WTC11 (cell line): ENCODE measurements at regions not wholly inside any gene's neighbourhood (a gene's known extent, or its start where the extent isn't known, plus 50 kb on each side); places are given as distances from the start of the nearest gene placed in this dataset.

Experiments
- ATAC-seq: fragments of 200-7000 bp; cut with Tn5 transposase; 2 replicates; pipeline ENCODE4 v1.10.0; 2021; ENCODE audit warnings: mild to moderate bottlenecking, moderate library complexity
- CTCF ChIA-PET: fragments of 300-600 bp; sonication (Branson Sonifier 250); formaldehyde crosslinking; loops from one replicate; lab custom pipeline; 2021; ENCODE audit warnings: antibody characterized with exemption; lab: Charles Lee
- POLR2A ChIA-PET: fragments of 350-600 bp; sonication (Branson Sonifier 250); formaldehyde crosslinking; loops from one replicate; lab custom pipeline; 2021; ENCODE audit warnings: antibody characterized with exemption; lab: Charles Lee
- DNase-seq: peaks from one replicate; pipeline ENCODE4 v3.0.0; 2021; ENCODE audit warnings: low spot score
- H3K27ac Mint-ChIP-seq: 2 replicates; pipeline ENCODE4 v1.8.0; 2021; ENCODE audit warnings: mixed read lengths
- H3K27me3 Mint-ChIP-seq: 2 replicates; pipeline ENCODE4 v1.8.0; 2021; ENCODE audit warnings: low read depth, mild to moderate bottlenecking, moderate library complexity, mixed read lengths
- H3K36me3 Mint-ChIP-seq: 2 replicates; pipeline ENCODE4 v1.8.0; 2021; ENCODE audit warnings: mixed read lengths
- H3K4me1 Mint-ChIP-seq: 2 replicates; pipeline ENCODE4 v1.8.0; 2022; ENCODE audit warnings: mixed read lengths
- H3K4me3 Mint-ChIP-seq: 2 replicates; pipeline ENCODE4 v1.8.0; 2021; ENCODE audit warnings: mild to moderate bottlenecking, moderate library complexity, mixed read lengths
- H3K9me3 Mint-ChIP-seq: 2 replicates; pipeline ENCODE4 v1.8.0; 2021; ENCODE audit warnings: mixed read lengths
- CDX4 ChIP-seq: fragments of 250-450 bp; sonication (Bioruptor Pico); IDR thresholded peaks from 2 replicates; pipeline ENCODE4 v1.9.0; 2021; ENCODE audit warnings: moderate library complexity, mild to moderate bottlenecking, inconsistent platforms, borderline replicate concordance
- FOXP4 ChIP-seq: sonication (generic); formaldehyde crosslinking; IDR thresholded peaks from 2 replicates; pipeline ENCODE4 v1.8.0; 2022; ENCODE audit warnings: mild to moderate bottlenecking, missing genetic modification reagents
- GTF2I ChIP-seq: fragments of 250-450 bp; sonication (Bioruptor Pico); conservative IDR thresholded peaks from 2 replicates; pipeline ENCODE4 v1.4.0; 2021; ENCODE audit warnings: mild to moderate bottlenecking
- HMGA2 ChIP-seq: fragments of 250-450 bp; sonication (Bioruptor Pico); IDR thresholded peaks from 2 replicates; pipeline ENCODE4 v1.4.0; 2021; ENCODE audit warnings: mild to moderate bottlenecking, moderate library complexity
- IRF2 ChIP-seq: sonication (generic); formaldehyde crosslinking; IDR thresholded peaks from 2 replicates; pipeline ENCODE4 v1.8.0; 2022; ENCODE audit warnings: low read depth, missing genetic modification reagents, borderline replicate concordance
- JAZF1 ChIP-seq: fragments of 250-450 bp; sonication (Bioruptor Pico); IDR thresholded peaks from 2 replicates; pipeline ENCODE4 v1.9.0; 2021; ENCODE audit warnings: moderate library complexity, mild to moderate bottlenecking, inconsistent platforms
- JUN ChIP-seq: sonication (generic); formaldehyde crosslinking; IDR thresholded peaks from 2 replicates; pipeline ENCODE4 v1.8.0; 2023; ENCODE audit warnings: mild to moderate bottlenecking, missing genetic modification reagents
- NR2C2 ChIP-seq: sonication (generic); formaldehyde crosslinking; IDR thresholded peaks from 2 replicates; pipeline ENCODE4 v1.8.0; 2022; ENCODE audit warnings: mild to moderate bottlenecking, missing genetic modification reagents
- NR3C1 ChIP-seq: sonication (generic); formaldehyde crosslinking; conservative IDR thresholded peaks from 2 replicates; pipeline ENCODE4 v1.8.1; 2023; ENCODE audit warnings: low read depth, mild to moderate bottlenecking, missing genetic modification reagents
- TCF7 ChIP-seq: sonication (generic); formaldehyde crosslinking; IDR thresholded peaks from 2 replicates; pipeline ENCODE4 v1.8.0; 2022; ENCODE audit warnings: mild to moderate bottlenecking, low read depth, missing genetic modification reagents, moderate library complexity
- TEAD1 ChIP-seq: sonication (generic); formaldehyde crosslinking; IDR thresholded peaks from 2 replicates; pipeline ENCODE4 v1.8.0; 2022; ENCODE audit warnings: mild to moderate bottlenecking, missing genetic modification reagents
- TP53 ChIP-seq: sonication (generic); formaldehyde crosslinking; IDR thresholded peaks from 2 replicates; pipeline ENCODE4 v1.8.1; 2023; ENCODE audit warnings: mild to moderate bottlenecking, missing genetic modification reagents
- ZBTB21 ChIP-seq: sonication (generic); formaldehyde crosslinking; IDR thresholded peaks from 2 replicates; pipeline ENCODE4 v1.8.1; 2023; ENCODE audit warnings: mild to moderate bottlenecking, missing genetic modification reagents, borderline replicate concordance
- ZMAT4 ChIP-seq: fragments of 250-450 bp; sonication (Bioruptor Pico); IDR thresholded peaks from 2 replicates; pipeline ENCODE4 v1.9.0; 2021; ENCODE audit warnings: mild to moderate bottlenecking
- ZNF138 ChIP-seq: sonication (generic); formaldehyde crosslinking; conservative IDR thresholded peaks from 2 replicates; pipeline ENCODE4 v1.8.1; 2022; ENCODE audit warnings: mild to moderate bottlenecking, moderate library complexity, missing genetic modification reagents
- ZNF219 ChIP-seq: sonication (generic); formaldehyde crosslinking; IDR thresholded peaks from 2 replicates; pipeline ENCODE4 v1.8.0; 2023; ENCODE audit warnings: missing genetic modification reagents, mild to moderate bottlenecking, borderline replicate concordance
- ZNF263 ChIP-seq: sonication (generic); formaldehyde crosslinking; IDR thresholded peaks from 2 replicates; pipeline ENCODE4 v1.8.1; 2022; ENCODE audit warnings: low read depth, mild to moderate bottlenecking, moderate library complexity, missing genetic modification reagents
- TF ChIP-seq, protein P1 (sequence below): sonication (generic); formaldehyde crosslinking; IDR thresholded peaks from 2 replicates; pipeline ENCODE4 v1.8.1; 2022; ENCODE audit warnings: mild to moderate bottlenecking, moderate library complexity, missing genetic modification reagents
- TF ChIP-seq, protein P2 (sequence below): fragments of 250-450 bp; sonication (Bioruptor Pico); IDR thresholded peaks from 2 replicates; pipeline ENCODE4 v1.9.0; 2021; ENCODE audit warnings: mild to moderate bottlenecking
- TF ChIP-seq, protein P3 (sequence below): sonication (generic); formaldehyde crosslinking; IDR thresholded peaks from 2 replicates; pipeline ENCODE4 v1.8.0; 2022; ENCODE audit warnings: mild to moderate bottlenecking, missing genetic modification reagents

GRCh38 chr3:104916971-104917370 is 449.7 kb upstream of the ALCAM start:
- Mint-ChIP-seq H3K36me3 (peaks cover 9% of the 10 kb centered on the region), H3K27ac (no peak overlapping the region), H3K9me3 (peaks cover 13% of the 10 kb centered on the region), H3K27me3 (no peaks in the 10 kb centered on the region; the same call in 1 of the 2 replicates), H3K4me3 (no peak overlapping the region), H3K4me1 (peaks cover 9% of the 10 kb centered on the region)
- POLR2A ChIA-PET = no interaction called here
- no peak for DNase-seq
- no peak for TF ChIP-seq ZNF219
- TF ChIP-seq, protein P1, sequence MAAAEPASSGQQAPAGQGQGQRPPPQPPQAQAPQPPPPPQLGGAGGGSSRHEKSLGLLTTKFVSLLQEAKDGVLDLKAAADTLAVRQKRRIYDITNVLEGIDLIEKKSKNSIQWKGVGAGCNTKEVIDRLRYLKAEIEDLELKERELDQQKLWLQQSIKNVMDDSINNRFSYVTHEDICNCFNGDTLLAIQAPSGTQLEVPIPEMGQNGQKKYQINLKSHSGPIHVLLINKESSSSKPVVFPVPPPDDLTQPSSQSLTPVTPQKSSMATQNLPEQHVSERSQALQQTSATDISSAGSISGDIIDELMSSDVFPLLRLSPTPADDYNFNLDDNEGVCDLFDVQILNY (CRISPR knock-in tag) = no peak
- no peak for TF ChIP-seq JUN (CRISPR knock-in tag)
- TF ChIP-seq JAZF1 = no peak
- no peak for TF ChIP-seq NR3C1 (CRISPR knock-in tag)
- TF ChIP-seq FOXP4 (CRISPR knock-in tag) = no peak
- TF ChIP-seq ZNF138 = no peak
- no peak for TF ChIP-seq CDX4
- no peak for TF ChIP-seq GTF2I (CRISPR knock-in tag)
- TF ChIP-seq NR2C2 = no peak
- TF ChIP-seq HMGA2 = no peak
- TF ChIP-seq ZMAT4 (CRISPR knock-in tag) = no peak
- CTCF ChIA-PET = no interaction called here
- no peak for ATAC-seq

GRCh38 chr3:104920512-104920911 is 446.2 kb upstream of the ALCAM start:
- ChIA-PET POLR2A (no interaction called here), CTCF (no interaction called here)
- Mint-ChIP-seq H3K4me1 (peaks cover 3% of the 10 kb centered on the region; the same call in 1 of the 2 replicates), H3K4me3 (no peak overlapping the region), H3K36me3 (peaks cover 9% of the 10 kb centered on the region), H3K27me3 (no peaks in the 10 kb centered on the region; the same call in 1 of the 2 replicates), H3K9me3 (peaks cover 18% of the 10 kb centered on the region), H3K27ac (no peak overlapping the region)
- ATAC-seq (no peak), DNase-seq (no peak)
- no peak for TF ChIP-seq FOXP4 (CRISPR knock-in tag)
- no peak for TF ChIP-seq CDX4
- TF ChIP-seq ZNF263 = no peak

DNA sequence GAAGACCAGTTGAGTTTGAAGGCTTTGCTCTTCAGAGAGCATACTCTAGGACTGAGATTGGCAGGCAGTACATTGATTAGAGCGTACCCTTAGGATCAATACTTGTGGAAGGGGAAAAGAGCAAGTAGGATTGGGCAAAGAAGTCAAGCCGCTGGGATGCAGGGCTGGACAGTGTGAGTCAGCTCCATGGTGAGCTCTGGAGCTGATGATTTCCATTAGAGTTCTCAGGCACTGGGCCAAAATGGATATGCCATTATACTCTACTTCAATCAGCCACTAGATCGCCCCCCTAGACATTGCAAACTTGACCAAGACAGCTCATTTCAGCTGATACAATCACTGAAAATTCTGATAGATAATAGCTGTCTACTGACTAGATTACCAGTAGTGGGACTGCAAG is 432.7 kb upstream of the ALCAM start:
- Mint-ChIP-seq H3K27ac (no peak overlapping the region), H3K27me3 (no peaks in the 10 kb centered on the region), H3K36me3 (peaks cover 9% of the 10 kb centered on the region), H3K4me1 (no peaks in the 10 kb centered on the region), H3K4me3 (no peak overlapping the region), H3K9me3 (peaks cover 21% of the 10 kb centered on the region)
- ChIA-PET CTCF (no interaction called here), POLR2A (no interaction called here)
- TF ChIP-seq, protein P2, sequence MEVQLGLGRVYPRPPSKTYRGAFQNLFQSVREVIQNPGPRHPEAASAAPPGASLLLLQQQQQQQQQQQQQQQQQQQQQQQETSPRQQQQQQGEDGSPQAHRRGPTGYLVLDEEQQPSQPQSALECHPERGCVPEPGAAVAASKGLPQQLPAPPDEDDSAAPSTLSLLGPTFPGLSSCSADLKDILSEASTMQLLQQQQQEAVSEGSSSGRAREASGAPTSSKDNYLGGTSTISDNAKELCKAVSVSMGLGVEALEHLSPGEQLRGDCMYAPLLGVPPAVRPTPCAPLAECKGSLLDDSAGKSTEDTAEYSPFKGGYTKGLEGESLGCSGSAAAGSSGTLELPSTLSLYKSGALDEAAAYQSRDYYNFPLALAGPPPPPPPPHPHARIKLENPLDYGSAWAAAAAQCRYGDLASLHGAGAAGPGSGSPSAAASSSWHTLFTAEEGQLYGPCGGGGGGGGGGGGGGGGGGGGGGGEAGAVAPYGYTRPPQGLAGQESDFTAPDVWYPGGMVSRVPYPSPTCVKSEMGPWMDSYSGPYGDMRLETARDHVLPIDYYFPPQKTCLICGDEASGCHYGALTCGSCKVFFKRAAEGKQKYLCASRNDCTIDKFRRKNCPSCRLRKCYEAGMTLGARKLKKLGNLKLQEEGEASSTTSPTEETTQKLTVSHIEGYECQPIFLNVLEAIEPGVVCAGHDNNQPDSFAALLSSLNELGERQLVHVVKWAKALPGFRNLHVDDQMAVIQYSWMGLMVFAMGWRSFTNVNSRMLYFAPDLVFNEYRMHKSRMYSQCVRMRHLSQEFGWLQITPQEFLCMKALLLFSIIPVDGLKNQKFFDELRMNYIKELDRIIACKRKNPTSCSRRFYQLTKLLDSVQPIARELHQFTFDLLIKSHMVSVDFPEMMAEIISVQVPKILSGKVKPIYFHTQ = no peak
- no peak for TF ChIP-seq TCF7
- TF ChIP-seq TP53 (CRISPR knock-in tag) = no peak
- TF ChIP-seq JUN (CRISPR knock-in tag) = no peak
- TF ChIP-seq, protein P3, sequence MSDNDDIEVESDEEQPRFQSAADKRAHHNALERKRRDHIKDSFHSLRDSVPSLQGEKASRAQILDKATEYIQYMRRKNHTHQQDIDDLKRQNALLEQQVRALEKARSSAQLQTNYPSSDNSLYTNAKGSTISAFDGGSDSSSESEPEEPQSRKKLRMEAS = no peak
- no peak for TF ChIP-seq TEAD1 (CRISPR knock-in tag)
- no peak for TF ChIP-seq ZBTB21 (CRISPR knock-in tag)
- TF ChIP-seq IRF2 (CRISPR knock-in tag) = no peak
- ATAC-seq (no peak), DNase-seq (no peak)
